HL-60 (cell line): ENCODE measurements at regions not wholly inside any gene's neighbourhood (a gene's known extent, or its start where the extent isn't known, plus 50 kb on each side); places are given as distances from the start of the nearest gene placed in this dataset.

ENCODE experiments used
- DNase-seq, 2 experiments: peaks; one replicate each; pipeline ENCODE4 v3.0.0-alpha.2; 2010 to 2020; ENCODE audit warnings: low read depth in 1 of 2, low spot score in 1 of 2
- H3K27ac ChIP-seq: fragments of 250-450 bp; sonication (Bioruptor Pico); replicated peaks from 2 replicates; pipeline ENCODE4 v1.5.1; 2020; ENCODE audit warnings: mild to moderate bottlenecking, moderate library complexity
- H3K27me3 ChIP-seq: fragments of 250-450 bp; sonication (Bioruptor Pico); 2 replicates; pipeline ENCODE4 v1.5.1; 2021; ENCODE audit warnings: mild to moderate bottlenecking, moderate library complexity; ENCODE audit not compliant: insufficient read depth, poor library complexity, severe bottlenecking
- H3K4me3 ChIP-seq: replicated peaks from 2 replicates; pipeline ENCODE4 v1.5.1; 2011; ENCODE audit warnings: mild to moderate bottlenecking, control low read depth, low read length; ENCODE audit not compliant: insufficient read depth
- GABPA ChIP-seq: IDR thresholded peaks from 2 replicates; pipeline ENCODE4 v1.6.1; 2012; ENCODE audit warnings: low read depth
- POLR2AphosphoS5 ChIP-seq: IDR thresholded peaks from 2 replicates; pipeline ENCODE4 v1.6.1; 2012; ENCODE audit warnings: low read depth
- SPI1 ChIP-seq: IDR thresholded peaks from 2 replicates; pipeline ENCODE4 v1.6.1; 2012; ENCODE audit warnings: low read depth, mild to moderate bottlenecking, borderline replicate concordance
- TF ChIP-seq, protein P1 (sequence below): IDR thresholded peaks from one replicate; pipeline ENCODE4 v1.5.1; 2011; ENCODE audit warnings: low read length, control low read depth, inconsistent platforms; ENCODE audit not compliant: insufficient read depth
- TF ChIP-seq, protein P2 (sequence below): IDR thresholded peaks from 2 replicates; pipeline ENCODE4 v1.6.1; 2012; ENCODE audit warnings: low read depth; ENCODE audit not compliant: insufficient replicate concordance

DNA sequence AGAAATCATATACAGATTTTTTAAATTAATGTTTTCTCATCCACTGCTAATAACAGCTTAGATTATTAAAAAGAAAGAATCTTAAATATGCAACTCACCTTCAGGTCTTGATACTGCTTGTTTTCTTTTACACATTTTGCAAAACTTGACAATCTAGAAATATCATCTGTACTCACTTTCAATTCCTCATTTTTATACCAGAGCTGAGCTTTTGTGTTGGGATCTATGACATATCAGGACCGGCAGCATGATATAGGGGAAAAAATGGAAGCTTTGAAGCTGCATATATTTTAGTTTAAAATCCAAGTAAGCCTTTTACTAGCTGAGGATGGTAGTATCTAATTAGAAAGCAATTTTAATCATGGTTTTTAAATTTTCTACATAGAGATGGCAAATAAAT lies 75.7 kb upstream of the SMARCA2 start:
- no peak for DNase-seq
- Histone ChIP-seq H3K27me3 (peaks cover 1% of the 10 kb centered on the region), H3K4me3 (no peak overlapping the region), H3K27ac (no peak overlapping the region)
- no peak for TF ChIP-seq POLR2AphosphoS5
- TF ChIP-seq, protein P1, sequence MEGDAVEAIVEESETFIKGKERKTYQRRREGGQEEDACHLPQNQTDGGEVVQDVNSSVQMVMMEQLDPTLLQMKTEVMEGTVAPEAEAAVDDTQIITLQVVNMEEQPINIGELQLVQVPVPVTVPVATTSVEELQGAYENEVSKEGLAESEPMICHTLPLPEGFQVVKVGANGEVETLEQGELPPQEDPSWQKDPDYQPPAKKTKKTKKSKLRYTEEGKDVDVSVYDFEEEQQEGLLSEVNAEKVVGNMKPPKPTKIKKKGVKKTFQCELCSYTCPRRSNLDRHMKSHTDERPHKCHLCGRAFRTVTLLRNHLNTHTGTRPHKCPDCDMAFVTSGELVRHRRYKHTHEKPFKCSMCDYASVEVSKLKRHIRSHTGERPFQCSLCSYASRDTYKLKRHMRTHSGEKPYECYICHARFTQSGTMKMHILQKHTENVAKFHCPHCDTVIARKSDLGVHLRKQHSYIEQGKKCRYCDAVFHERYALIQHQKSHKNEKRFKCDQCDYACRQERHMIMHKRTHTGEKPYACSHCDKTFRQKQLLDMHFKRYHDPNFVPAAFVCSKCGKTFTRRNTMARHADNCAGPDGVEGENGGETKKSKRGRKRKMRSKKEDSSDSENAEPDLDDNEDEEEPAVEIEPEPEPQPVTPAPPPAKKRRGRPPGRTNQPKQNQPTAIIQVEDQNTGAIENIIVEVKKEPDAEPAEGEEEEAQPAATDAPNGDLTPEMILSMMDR, result no peak
- TF ChIP-seq SPI1, result no peak
- TF ChIP-seq GABPA, result no peak
- TF ChIP-seq, protein P2, sequence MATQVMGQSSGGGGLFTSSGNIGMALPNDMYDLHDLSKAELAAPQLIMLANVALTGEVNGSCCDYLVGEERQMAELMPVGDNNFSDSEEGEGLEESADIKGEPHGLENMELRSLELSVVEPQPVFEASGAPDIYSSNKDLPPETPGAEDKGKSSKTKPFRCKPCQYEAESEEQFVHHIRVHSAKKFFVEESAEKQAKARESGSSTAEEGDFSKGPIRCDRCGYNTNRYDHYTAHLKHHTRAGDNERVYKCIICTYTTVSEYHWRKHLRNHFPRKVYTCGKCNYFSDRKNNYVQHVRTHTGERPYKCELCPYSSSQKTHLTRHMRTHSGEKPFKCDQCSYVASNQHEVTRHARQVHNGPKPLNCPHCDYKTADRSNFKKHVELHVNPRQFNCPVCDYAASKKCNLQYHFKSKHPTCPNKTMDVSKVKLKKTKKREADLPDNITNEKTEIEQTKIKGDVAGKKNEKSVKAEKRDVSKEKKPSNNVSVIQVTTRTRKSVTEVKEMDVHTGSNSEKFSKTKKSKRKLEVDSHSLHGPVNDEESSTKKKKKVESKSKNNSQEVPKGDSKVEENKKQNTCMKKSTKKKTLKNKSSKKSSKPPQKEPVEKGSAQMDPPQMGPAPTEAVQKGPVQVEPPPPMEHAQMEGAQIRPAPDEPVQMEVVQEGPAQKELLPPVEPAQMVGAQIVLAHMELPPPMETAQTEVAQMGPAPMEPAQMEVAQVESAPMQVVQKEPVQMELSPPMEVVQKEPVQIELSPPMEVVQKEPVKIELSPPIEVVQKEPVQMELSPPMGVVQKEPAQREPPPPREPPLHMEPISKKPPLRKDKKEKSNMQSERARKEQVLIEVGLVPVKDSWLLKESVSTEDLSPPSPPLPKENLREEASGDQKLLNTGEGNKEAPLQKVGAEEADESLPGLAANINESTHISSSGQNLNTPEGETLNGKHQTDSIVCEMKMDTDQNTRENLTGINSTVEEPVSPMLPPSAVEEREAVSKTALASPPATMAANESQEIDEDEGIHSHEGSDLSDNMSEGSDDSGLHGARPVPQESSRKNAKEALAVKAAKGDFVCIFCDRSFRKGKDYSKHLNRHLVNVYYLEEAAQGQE, result no peak

DNA sequence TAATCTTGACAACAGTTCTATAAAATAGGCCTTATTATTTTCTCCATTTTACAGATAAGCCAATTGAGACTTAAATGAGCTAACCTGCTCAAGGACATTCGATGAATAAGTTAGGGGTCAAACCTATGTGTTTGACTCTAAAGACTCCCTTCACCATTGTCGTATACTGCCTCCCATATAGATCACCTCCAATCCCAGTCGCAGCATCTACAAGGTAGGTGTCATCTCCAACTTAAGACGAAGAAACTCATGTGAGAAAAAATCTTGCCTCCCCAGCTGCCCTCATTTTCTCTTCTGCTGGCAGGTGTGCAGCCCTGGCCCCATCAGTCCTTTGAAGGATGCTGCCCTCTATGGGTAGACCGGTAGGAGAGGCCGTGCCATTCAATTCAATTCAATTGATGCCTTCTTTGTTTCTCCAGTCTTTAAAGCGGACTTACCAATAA lies 75.2 kb upstream of the SMARCA2 start:
- H3K27me3 ChIP-seq, result peaks cover 2% of the 10 kb centered on the region
- no peak overlapping the region for H3K4me3 ChIP-seq
- DNase-seq, result peak in 1 of 2 experiments; percentile 21
- no peak overlapping the region for H3K27ac ChIP-seq
- TF ChIP-seq, protein P1, result peak; percentile 68
- no peak for TF ChIP-seq GABPA

DNA sequence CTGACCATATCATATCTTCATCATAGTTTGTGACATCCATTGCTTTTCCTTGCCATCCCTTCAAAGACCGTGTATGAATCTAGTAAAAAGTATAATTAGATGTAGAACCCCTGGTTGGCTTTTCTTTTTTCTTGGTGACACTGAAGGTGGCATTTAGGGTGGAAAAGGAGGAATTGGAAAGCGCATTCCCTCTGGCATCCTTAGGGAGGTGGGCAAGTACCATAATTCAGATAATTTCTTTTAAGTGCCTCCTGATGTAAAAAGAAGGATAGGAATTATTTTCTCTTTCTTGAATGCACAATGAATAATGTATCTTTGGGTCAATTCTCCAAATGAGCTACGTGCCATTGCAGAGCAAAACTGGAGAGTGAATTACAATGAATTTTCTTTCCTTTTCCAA lies 73.2 kb upstream of the SMARCA2 start:
- H3K4me3 ChIP-seq, result no peak overlapping the region
- H3K27ac ChIP-seq, result no peak overlapping the region
- DNase-seq, result no peak
- H3K27me3 ChIP-seq, result peaks cover 2% of the 10 kb centered on the region
- TF ChIP-seq, protein P2, result no peak
- TF ChIP-seq SPI1, result no peak
- no peak for TF ChIP-seq POLR2AphosphoS5
- TF ChIP-seq, protein P1, result no peak
- TF ChIP-seq GABPA, result no peak

DNA sequence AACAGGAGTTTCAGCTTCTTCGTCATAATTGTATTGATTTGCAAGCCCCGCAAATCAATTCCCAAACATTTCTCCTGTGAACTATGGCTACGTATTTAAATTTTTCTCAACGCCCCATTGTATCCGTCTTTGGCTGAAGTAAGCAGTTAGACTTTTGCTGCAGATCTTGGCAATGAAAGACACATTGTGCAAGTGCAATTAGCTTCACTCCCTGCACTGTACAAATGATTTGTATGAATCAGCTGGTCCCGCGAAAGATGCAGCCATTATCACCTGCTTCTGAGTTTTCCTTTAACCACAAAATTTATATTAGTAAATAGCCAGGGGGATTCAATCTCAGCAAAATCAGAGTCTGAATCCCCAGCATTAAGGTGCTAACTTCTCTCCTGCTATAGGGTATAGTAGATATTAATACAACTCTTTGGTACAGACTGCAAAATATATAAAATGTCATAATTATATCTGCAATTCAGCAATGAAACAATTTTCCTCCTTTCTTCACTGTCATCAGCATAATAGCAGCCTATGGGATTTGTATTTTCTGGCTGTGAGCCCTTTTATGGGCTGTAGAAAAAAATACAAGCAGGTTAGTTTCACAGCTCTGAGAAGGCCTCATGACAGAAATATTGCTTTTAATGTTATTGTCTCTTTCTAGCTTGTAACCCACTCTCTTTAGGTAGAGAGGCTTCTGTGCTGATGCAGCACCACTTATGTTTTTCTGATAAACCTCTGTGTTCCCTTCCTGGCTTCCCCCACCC lies 68.4 kb upstream of the SMARCA2 start:
- no peak overlapping the region for H3K4me3 ChIP-seq
- DNase-seq, result no peak
- TF ChIP-seq POLR2AphosphoS5, result no peak
- no peak for TF ChIP-seq SPI1
- no peak for TF ChIP-seq GABPA
- TF ChIP-seq, protein P2, result no peak
- TF ChIP-seq, protein P1, result no peak
- H3K27ac ChIP-seq, result no peak overlapping the region
- H3K27me3 ChIP-seq, result peaks cover 2% of the 10 kb centered on the region
